Midbrain (tissue), 1 donor: ENCODE measurements at regions not wholly inside any gene's neighbourhood (a gene's known extent, or its start where the extent isn't known, plus 50 kb on each side); places are given as distances from the start of the nearest gene placed in this dataset.
"Not testable (repeated sequence)": the region's sequence is repeated elsewhere in the genome, so short reads cannot be mapped to it uniquely, and the experiment has no call there.

Source experiments
- DNase-seq: peaks from one replicate; lab custom pipeline; 2025; lab: John Stamatoyannopoulos, UW

- DNase-seq, result not testable (repeated sequence)
Observed at GRCh38 chr2:7641272-7641671, 724.1 kb downstream of the RNF144A start.

- DNase-seq, result no peak
Observed at GRCh38 chr2:7646024-7646423, 728.8 kb downstream of the RNF144A start.

- no peak for DNase-seq
Observed at GRCh38 chr2:7646661-7647060, 729.4 kb downstream of the RNF144A start.

- DNase-seq, result no peak
Observed at GRCh38 chr2:7648221-7648795, 731.1 kb downstream of the RNF144A start.

GRCh38 chr2:7649461-7650228 is 732.4 kb downstream of the RNF144A start:
- no peak for DNase-seq

GRCh38 chr2:7653617-7654016 is 736.4 kb downstream of the RNF144A start:
- no peak for DNase-seq

- DNase-seq, result no peak
Observed at GRCh38 chr2:7655629-7656028, 738.4 kb downstream of the RNF144A start.

- not testable (repeated sequence) for DNase-seq
Observed at GRCh38 chr2:7657526-7657925, 740.3 kb downstream of the RNF144A start.

- DNase-seq, result no peak
Observed at GRCh38 chr2:7658486-7658885, 741.3 kb downstream of the RNF144A start.

- no peak for DNase-seq
Observed at GRCh38 chr2:7660816-7661215, 743.6 kb downstream of the RNF144A start.

GRCh38 chr2:7661502-7661901 is 744.3 kb downstream of the RNF144A start:
- no peak for DNase-seq

GRCh38 chr2:7665880-7666279 is 748.7 kb downstream of the RNF144A start:
- DNase-seq, result no peak

- no peak for DNase-seq
Observed at GRCh38 chr2:7666596-7667259, 749.5 kb downstream of the RNF144A start.

GRCh38 chr2:7667260-7667757 is 750.1 kb downstream of the RNF144A start:
- no peak for DNase-seq

- no peak for DNase-seq
Observed at GRCh38 chr2:7670905-7671641, 753.9 kb downstream of the RNF144A start.

GRCh38 chr2:7672027-7672684 is 754.9 kb downstream of the RNF144A start:
- DNase-seq, result no peak

- no peak for DNase-seq
Observed at GRCh38 chr2:7672685-7673071, 755.5 kb downstream of the RNF144A start.

GRCh38 chr2:7673101-7673500 is 755.9 kb downstream of the RNF144A start:
- DNase-seq, result no peak

- DNase-seq, result no peak
Observed at GRCh38 chr2:7673853-7674252, 756.6 kb downstream of the RNF144A start.

- no peak for DNase-seq
Observed at GRCh38 chr2:7674606-7675005, 757.4 kb downstream of the RNF144A start.

- DNase-seq, result no peak
Observed at GRCh38 chr2:7676714-7677113, 759.5 kb downstream of the RNF144A start.
